ENCODE measurements at regions not wholly inside any gene's neighbourhood (a gene's known extent, or its start where the extent isn't known, plus 50 kb on each side); places are given as distances from the start of the nearest gene placed in this dataset.

DNA sequence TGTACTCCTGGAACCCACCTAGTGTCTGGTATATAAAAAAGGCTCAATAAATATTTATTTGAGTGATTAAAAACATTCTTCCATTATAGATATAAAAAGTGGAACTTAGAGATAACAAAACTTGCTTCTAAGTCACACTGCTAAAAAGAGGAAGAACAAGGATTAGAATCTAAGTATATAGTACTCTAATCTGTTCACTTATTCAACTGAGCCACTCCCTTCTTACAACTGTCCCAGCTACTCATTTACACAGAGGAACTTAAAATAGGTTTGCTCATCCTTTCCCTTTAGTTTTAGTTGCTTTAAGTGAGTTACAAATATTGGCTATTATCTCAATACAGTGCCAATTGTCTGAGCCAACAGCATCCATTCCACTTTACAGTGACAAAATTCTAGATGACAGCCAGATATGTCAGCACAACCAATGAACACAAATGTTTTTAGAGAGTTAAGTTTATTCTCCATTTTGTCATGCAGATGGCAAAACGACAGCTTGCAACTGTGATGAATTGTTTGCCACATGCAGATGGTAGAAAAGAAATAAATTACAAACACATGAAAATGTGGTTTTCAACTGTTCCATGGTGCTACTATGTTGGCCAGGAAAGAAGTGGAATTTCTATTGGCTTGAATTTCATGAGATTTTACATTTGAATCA is 280.7 kb upstream of the ZC3H15 start:
- no peaks in the 10 kb centered on the region for H3K36me3 ChIP-seq (ENCODE audit: control insufficient read depth, insufficient read depth, low read length)
- no peaks in the 10 kb centered on the region for H3K9me3 ChIP-seq (ENCODE audit: control insufficient read depth, insufficient read depth, low read depth, low read length)
- no peak for ATAC-seq
- POLR2A ChIA-PET: no interaction called here
- no peaks in the 10 kb centered on the region for H3K27me3 ChIP-seq (ENCODE audit: control insufficient read depth, insufficient read depth, low read length)
- intact Hi-C loops (cut with micrococcal nuclease; ENCODE audit: unreplicated experiment) (no loop called here), in situ Hi-C loops (cut with HindIII; ENCODE audit: low pct_unique_long_range_greater_than_20kb, low sequenced_read_pairs) (no loop called here)
- H3K4me3 ChIP-seq (ENCODE audit: low read depth in 2 of 2, low read length in 2 of 2): no peak overlapping the region
- BruUV-seq (replicated peaks): no TSS peak
- H3K4me1 ChIP-seq (ENCODE audit: control insufficient read depth, insufficient read depth, low read length): no peaks in the 10 kb centered on the region
- CTCF ChIA-PET: no interaction called here
- TF ChIP-seq POLR2AphosphoS5 (IDR thresholded peaks at IDR 0.05; ENCODE audit: low read depth, low read length) (no peak), TCF7L2 (IDR thresholded peaks at IDR 0.05; ENCODE audit: low read depth, low read length) (no peak), SIN3A (IDR thresholded peaks at IDR 0.05; ENCODE audit: borderline replicate concordance, insufficient read depth, low read depth, low read length) (no peak)
- TF ChIP-seq, protein P1, sequence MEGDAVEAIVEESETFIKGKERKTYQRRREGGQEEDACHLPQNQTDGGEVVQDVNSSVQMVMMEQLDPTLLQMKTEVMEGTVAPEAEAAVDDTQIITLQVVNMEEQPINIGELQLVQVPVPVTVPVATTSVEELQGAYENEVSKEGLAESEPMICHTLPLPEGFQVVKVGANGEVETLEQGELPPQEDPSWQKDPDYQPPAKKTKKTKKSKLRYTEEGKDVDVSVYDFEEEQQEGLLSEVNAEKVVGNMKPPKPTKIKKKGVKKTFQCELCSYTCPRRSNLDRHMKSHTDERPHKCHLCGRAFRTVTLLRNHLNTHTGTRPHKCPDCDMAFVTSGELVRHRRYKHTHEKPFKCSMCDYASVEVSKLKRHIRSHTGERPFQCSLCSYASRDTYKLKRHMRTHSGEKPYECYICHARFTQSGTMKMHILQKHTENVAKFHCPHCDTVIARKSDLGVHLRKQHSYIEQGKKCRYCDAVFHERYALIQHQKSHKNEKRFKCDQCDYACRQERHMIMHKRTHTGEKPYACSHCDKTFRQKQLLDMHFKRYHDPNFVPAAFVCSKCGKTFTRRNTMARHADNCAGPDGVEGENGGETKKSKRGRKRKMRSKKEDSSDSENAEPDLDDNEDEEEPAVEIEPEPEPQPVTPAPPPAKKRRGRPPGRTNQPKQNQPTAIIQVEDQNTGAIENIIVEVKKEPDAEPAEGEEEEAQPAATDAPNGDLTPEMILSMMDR (IDR thresholded peaks at IDR 0.05): no peak
- TF ChIP-seq, protein P2, sequence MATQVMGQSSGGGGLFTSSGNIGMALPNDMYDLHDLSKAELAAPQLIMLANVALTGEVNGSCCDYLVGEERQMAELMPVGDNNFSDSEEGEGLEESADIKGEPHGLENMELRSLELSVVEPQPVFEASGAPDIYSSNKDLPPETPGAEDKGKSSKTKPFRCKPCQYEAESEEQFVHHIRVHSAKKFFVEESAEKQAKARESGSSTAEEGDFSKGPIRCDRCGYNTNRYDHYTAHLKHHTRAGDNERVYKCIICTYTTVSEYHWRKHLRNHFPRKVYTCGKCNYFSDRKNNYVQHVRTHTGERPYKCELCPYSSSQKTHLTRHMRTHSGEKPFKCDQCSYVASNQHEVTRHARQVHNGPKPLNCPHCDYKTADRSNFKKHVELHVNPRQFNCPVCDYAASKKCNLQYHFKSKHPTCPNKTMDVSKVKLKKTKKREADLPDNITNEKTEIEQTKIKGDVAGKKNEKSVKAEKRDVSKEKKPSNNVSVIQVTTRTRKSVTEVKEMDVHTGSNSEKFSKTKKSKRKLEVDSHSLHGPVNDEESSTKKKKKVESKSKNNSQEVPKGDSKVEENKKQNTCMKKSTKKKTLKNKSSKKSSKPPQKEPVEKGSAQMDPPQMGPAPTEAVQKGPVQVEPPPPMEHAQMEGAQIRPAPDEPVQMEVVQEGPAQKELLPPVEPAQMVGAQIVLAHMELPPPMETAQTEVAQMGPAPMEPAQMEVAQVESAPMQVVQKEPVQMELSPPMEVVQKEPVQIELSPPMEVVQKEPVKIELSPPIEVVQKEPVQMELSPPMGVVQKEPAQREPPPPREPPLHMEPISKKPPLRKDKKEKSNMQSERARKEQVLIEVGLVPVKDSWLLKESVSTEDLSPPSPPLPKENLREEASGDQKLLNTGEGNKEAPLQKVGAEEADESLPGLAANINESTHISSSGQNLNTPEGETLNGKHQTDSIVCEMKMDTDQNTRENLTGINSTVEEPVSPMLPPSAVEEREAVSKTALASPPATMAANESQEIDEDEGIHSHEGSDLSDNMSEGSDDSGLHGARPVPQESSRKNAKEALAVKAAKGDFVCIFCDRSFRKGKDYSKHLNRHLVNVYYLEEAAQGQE (IDR thresholded peaks at IDR 0.05; ENCODE audit: insufficient read depth in 1 of 2, low read depth in 2 of 2, low read length in 1 of 2): no peak
- H3K27ac ChIP-seq (ENCODE audit: low read length): no peak overlapping the region
- no peak for DNase-seq (ENCODE audit: low read depth, low spot score)

DNA sequence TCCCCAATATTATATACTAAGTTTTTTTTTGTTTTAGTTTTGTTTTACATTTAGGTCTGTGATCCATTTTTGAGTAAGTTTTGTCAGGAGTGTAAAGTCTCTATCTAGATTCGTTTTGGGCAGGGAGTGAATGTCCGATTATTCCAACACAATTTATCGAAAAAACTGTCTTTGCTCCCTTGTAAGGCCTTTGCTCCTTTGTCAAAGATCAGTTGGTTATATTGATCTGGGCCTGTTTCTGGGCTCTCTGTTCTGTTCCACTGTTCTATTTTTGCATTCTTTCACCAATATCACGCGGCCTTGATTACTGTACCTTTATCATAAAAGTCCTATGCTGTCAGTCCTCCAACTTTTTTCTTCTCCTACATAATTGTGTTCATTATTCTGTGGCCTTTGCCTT is 276.5 kb upstream of the ZC3H15 start:
- in situ Hi-C loops (cut with HindIII; ENCODE audit: low pct_unique_long_range_greater_than_20kb, low sequenced_read_pairs) (no loop called here), intact Hi-C loops (cut with micrococcal nuclease; ENCODE audit: unreplicated experiment) (no loop called here)
- Histone ChIP-seq H3K27me3 (ENCODE audit: control insufficient read depth, insufficient read depth, low read length) (no peaks in the 10 kb centered on the region), H3K36me3 (ENCODE audit: control insufficient read depth, insufficient read depth, low read length) (no peaks in the 10 kb centered on the region), H3K27ac (ENCODE audit: low read length) (no peak overlapping the region), H3K4me1 (ENCODE audit: control insufficient read depth, insufficient read depth, low read length) (no peaks in the 10 kb centered on the region), H3K4me3 (ENCODE audit: low read depth in 2 of 2, low read length in 2 of 2) (no peak overlapping the region), H3K9me3 (ENCODE audit: control insufficient read depth, insufficient read depth, low read depth, low read length) (no peaks in the 10 kb centered on the region)
- POLR2A ChIA-PET: no interaction called here
- no TSS peak for BruUV-seq (replicated peaks)
- ATAC-seq (no peak), DNase-seq (ENCODE audit: low read depth, low spot score) (no peak)
- CTCF ChIA-PET: no interaction called here
- TF ChIP-seq, protein P1 (IDR thresholded peaks at IDR 0.05): no peak

Measured in Panc1 (cell line).